IMR-90 (cell line): ENCODE measurements at regions not wholly inside any gene's neighbourhood (a gene's known extent, or its start where the extent isn't known, plus 50 kb on each side); places are given as distances from the start of the nearest gene placed in this dataset.

Source experiments
- ATAC-seq: fragments of 200-7000 bp; cut with Tn5 transposase; 2 replicates; pipeline ENCODE4 v1.9.1; 2020; ENCODE audit warnings: low read depth, mild to moderate bottlenecking, moderate library complexity
- BruUV-seq: library from RNA; stranded (reverse); fragments of 400-500 nt; replicated peaks from 2 replicates; lab custom pipeline; 2021; lab: Mats Ljungman, UMichigan
- CTCF ChIA-PET: fragments of 300-600 bp; formaldehyde crosslinking; extraction: SDS; loops from one replicate; lab custom pipeline; 2021; ENCODE audit warnings: antibody characterized with exemption; lab: Yijun Ruan, JAX
- POLR2A ChIA-PET: fragments of 300-600 bp; sonication (Branson Sonifier 250); formaldehyde crosslinking; loops from one replicate; lab custom pipeline; 2022; ENCODE audit warnings: antibody characterized with exemption; ENCODE audit not compliant: unreplicated experiment; lab: Charles Lee
- DNase-seq: peaks from one replicate; pipeline ENCODE4 v3.0.0; 2013
- H2AFZ ChIP-seq: replicated peaks from 2 replicates; pipeline ENCODE3; 2013; ENCODE audit warnings: low read length, mild to moderate bottlenecking; ENCODE audit not compliant: poor library complexity
- H2AK5ac ChIP-seq: 2 replicates; pipeline ENCODE4 v1.6.1; 2013; ENCODE audit warnings: low read depth, low read length, inconsistent platforms
- H2AK9ac ChIP-seq: replicated peaks from 2 replicates; pipeline ENCODE3; 2013; ENCODE audit warnings: mild to moderate bottlenecking, low read depth, low read length, moderate library complexity; ENCODE audit not compliant: poor library complexity
- H2BK120ac ChIP-seq: 2 replicates; pipeline ENCODE4 v1.6.1; 2013; ENCODE audit warnings: low read depth, low read length, inconsistent platforms
- H2BK15ac ChIP-seq: 3 replicates; pipeline ENCODE4 v1.6.1; 2013; ENCODE audit warnings: low read depth, low read length, inconsistent platforms
- H2BK20ac ChIP-seq: 2 replicates; pipeline ENCODE4 v1.6.1; 2013; ENCODE audit warnings: low read depth, mild to moderate bottlenecking, inconsistent platforms, low read length, moderate library complexity
- H2BK5ac ChIP-seq: 2 replicates; pipeline ENCODE4 v1.6.1; 2013; ENCODE audit warnings: mild to moderate bottlenecking, low read depth, low read length, inconsistent platforms; ENCODE audit not compliant: poor library complexity, severe bottlenecking
- H3K14ac ChIP-seq: replicated peaks from 2 replicates; pipeline ENCODE4 v1.6.1; 2013; ENCODE audit warnings: low read depth, low read length, inconsistent platforms
- H3K18ac ChIP-seq: 2 replicates; pipeline ENCODE4 v1.6.1; 2013; ENCODE audit warnings: low read depth, low read length, control low read depth
- H3K23ac ChIP-seq: 2 replicates; pipeline ENCODE4 v1.6.1; 2013; ENCODE audit warnings: low read depth, low read length, inconsistent platforms
- H3K27ac ChIP-seq: 2 replicates; pipeline ENCODE4 v1.5.1; 2013; ENCODE audit warnings: mild to moderate bottlenecking, control low read depth, low read length; ENCODE audit not compliant: insufficient read depth
- H3K27me3 ChIP-seq: 2 replicates; pipeline ENCODE4 v1.6.1; 2013; ENCODE audit warnings: low read length; ENCODE audit not compliant: control insufficient read depth, insufficient read depth
- H3K36me3 ChIP-seq: 2 replicates; pipeline ENCODE4 v1.6.1; 2013; ENCODE audit warnings: low read length, mixed read lengths; ENCODE audit not compliant: control insufficient read depth, insufficient read depth
- H3K4ac ChIP-seq: 2 replicates; pipeline ENCODE4 v1.6.1; 2013; ENCODE audit warnings: low read depth, low read length, inconsistent platforms
- H3K4me1 ChIP-seq: 2 replicates; pipeline ENCODE4 v1.6.1; 2013; ENCODE audit warnings: low read length, mixed read lengths; ENCODE audit not compliant: control insufficient read depth, insufficient read depth
- H3K4me2 ChIP-seq: 2 replicates; pipeline ENCODE4 v1.6.1; 2013; ENCODE audit warnings: low read depth, mild to moderate bottlenecking, control low read depth, low read length, moderate library complexity
- H3K4me3 ChIP-seq: 2 replicates; pipeline ENCODE4 v1.5.1; 2013; ENCODE audit warnings: low read depth, mild to moderate bottlenecking, control low read depth, low read length, moderate library complexity; ENCODE audit not compliant: insufficient read depth
- H3K56ac ChIP-seq: 2 replicates; pipeline ENCODE4 v1.6.1; 2013; ENCODE audit warnings: low read length, inconsistent platforms; ENCODE audit not compliant: insufficient read depth; ENCODE audit errors: extremely low read depth
- H3K79me1 ChIP-seq, 2 experiments: 2 replicates each; pipeline ENCODE4 v1.6.1; 2013; ENCODE audit warnings: low read length in 2 of 2, inconsistent platforms in 1 of 2, low read depth in 1 of 2
- H3K9ac ChIP-seq: 2 replicates; pipeline ENCODE4 v1.6.1; 2013; ENCODE audit warnings: low read depth, low read length, control low read depth
- H3K9me1 ChIP-seq: 2 replicates; pipeline ENCODE4 v1.6.1; 2013; ENCODE audit warnings: low read length, inconsistent platforms; ENCODE audit not compliant: insufficient read depth
- H3K9me3 ChIP-seq: 2 replicates; pipeline ENCODE4 v1.6.1; 2013; ENCODE audit warnings: low read length; ENCODE audit not compliant: control insufficient read depth, insufficient read depth
- H4K20me1 ChIP-seq: 2 replicates; pipeline ENCODE4 v1.6.1; 2013; ENCODE audit warnings: low read length, inconsistent platforms; ENCODE audit not compliant: insufficient read depth
- H4K5ac ChIP-seq: 2 replicates; pipeline ENCODE4 v1.6.1; 2013; ENCODE audit warnings: mild to moderate bottlenecking, low read depth, low read length, control low read depth
- H4K8ac ChIP-seq, 2 experiments: 2 replicates each; pipeline ENCODE4 v1.6.1; 2013; ENCODE audit warnings: low read depth in 2 of 2, low read length in 2 of 2, control low read depth in 1 of 2, inconsistent platforms in 1 of 2
- H4K91ac ChIP-seq: 2 replicates; pipeline ENCODE4 v1.6.1; 2013; ENCODE audit warnings: low read depth, low read length, inconsistent platforms; ENCODE audit not compliant: insufficient read depth
- BHLHE40 ChIP-seq: fragments of 150-350 bp; IDR thresholded peaks from 2 replicates; pipeline ENCODE4 v1.6.1; 2016; ENCODE audit warnings: mild to moderate bottlenecking, low read depth, low read length
- CEBPB ChIP-seq: IDR thresholded peaks from 2 replicates; pipeline ENCODE4 v1.6.1; 2012; ENCODE audit warnings: low read depth, low read length, improper control_type of control experiment
- CTCF ChIP-seq: conservative IDR thresholded peaks from 2 replicates; pipeline ENCODE4 v1.5.1; 2012; ENCODE audit warnings: mild to moderate bottlenecking, low read depth, low read length, improper control_type of control experiment
- MAZ ChIP-seq: IDR thresholded peaks from 2 replicates; pipeline ENCODE4 v1.6.1; 2012; ENCODE audit warnings: low read depth, mild to moderate bottlenecking, low read length, improper control_type of control experiment, moderate library complexity, borderline replicate concordance
- RCOR1 ChIP-seq: IDR thresholded peaks from 2 replicates; pipeline ENCODE4 v1.6.1; 2012; ENCODE audit warnings: mild to moderate bottlenecking, low read length, improper control_type of control experiment; ENCODE audit not compliant: insufficient replicate concordance
- USF2 ChIP-seq: fragments of 150-350 bp; IDR thresholded peaks from 2 replicates; pipeline ENCODE4 v1.6.1; 2017; ENCODE audit warnings: mild to moderate bottlenecking, antibody characterized with exemption, low read length, low read depth
- WGBS, 2 experiments: methylation state at CpG; one replicate each; pipeline versions ENCODE4 v1.1.5 to v1.1.7; 2013; ENCODE audit warnings: missing lambda C conversion rate in 2 of 2; ENCODE audit not compliant: insufficient read length in 1 of 2; ENCODE audit errors: extremely low coverage in 2 of 2; 5-methylcytosine and 5-hydroxymethylcytosine counted together
- dilution Hi-C: fragments of 300-500 bp; cut with HindIII; formaldehyde crosslinking; loops from one replicate; pipeline ENCODE4 v1.14.3; 2018; ENCODE audit warnings: low sequenced_read_pairs; ENCODE audit not compliant: unreplicated experiment
- in situ Hi-C: fragments of 300-500 bp; cut with MboI; formaldehyde crosslinking; loops from 3 replicates; pipeline ENCODE4 v1.14.3; 2019; ENCODE audit warnings: low sequenced_read_pairs, inconsistent platforms, mixed read lengths
- intact Hi-C: fragments of 100-400 bp; cut with micrococcal nuclease; formaldehyde crosslinking; loops from 2 replicates; pipeline ENCODE4 v1.10.0; 2022

GRCh38 chr16:63467513-63467912, 1431.3 kb upstream of the CDH8 start:
- in situ Hi-C loops (no loop called here), dilution Hi-C loops (no loop called here)
- POLR2A ChIA-PET, result no interaction called here

More at GRCh38 chr16:63467513-63467912, 1431.3 kb upstream of the CDH8 start:
- TF ChIP-seq CTCF (no peak), CEBPB (no peak), MAZ (no peak), BHLHE40 (no peak), RCOR1 (no peak), USF2 (no peak)
- no peaks in the 10 kb centered on the region for H3K4me1 ChIP-seq
- no peak for ATAC-seq
- H2AK5ac ChIP-seq, result no peak overlapping the region
- H2BK20ac ChIP-seq, result no peak overlapping the region
- no peak overlapping the region for H3K9ac ChIP-seq
- no peak overlapping the region for H2AFZ ChIP-seq
- H3K27ac ChIP-seq, result no peak overlapping the region
- H3K56ac ChIP-seq, result no peak overlapping the region
- intact Hi-C loops, result no loop called here
- no peak overlapping the region for H2AK9ac ChIP-seq
- WGBS, 2 experiments, result no CpG with 5 or more reads among the region's 2 CpGs
- no peak overlapping the region for H3K4me3 ChIP-seq
- H2BK15ac ChIP-seq, result no peak overlapping the region
- no peaks in the 10 kb centered on the region for H3K79me1 ChIP-seq
- no peak overlapping the region for H3K18ac ChIP-seq
- no peak overlapping the region for H4K5ac ChIP-seq
- H3K23ac ChIP-seq, result no peak overlapping the region
- H3K4me2 ChIP-seq, result no peak overlapping the region
- H4K20me1 ChIP-seq, result no peaks in the 10 kb centered on the region
- H2BK5ac ChIP-seq, result no peak overlapping the region
- H3K9me1 ChIP-seq, result no peaks in the 10 kb centered on the region
- no peak overlapping the region for H2BK120ac ChIP-seq
- CTCF ChIA-PET, result no interaction called here
- no peak overlapping the region for H3K14ac ChIP-seq
- no peaks in the 10 kb centered on the region for H3K36me3 ChIP-seq
- no TSS peak for BruUV-seq
- no peak overlapping the region for H3K4ac ChIP-seq
- H3K27me3 ChIP-seq, result no peaks in the 10 kb centered on the region
- DNase-seq, result no peak
- H4K91ac ChIP-seq, result no peak overlapping the region
- no peaks in the 10 kb centered on the region for H3K9me3 ChIP-seq
- H4K8ac ChIP-seq, result no peak overlapping the region
